Endothelial cell of umbilical vein (primary cell): ENCODE measurements at regions not wholly inside any gene's neighbourhood (a gene's known extent, or its start where the extent isn't known, plus 50 kb on each side); places are given as distances from the start of the nearest gene placed in this dataset.

ENCODE experiments used
- BruUV-seq: library from RNA; stranded (reverse); fragments of 400-500 nt; replicated peaks from 2 replicates; lab custom pipeline; 2021; lab: Mats Ljungman, UMichigan
- CTCF ChIA-PET: fragments of 300-600, 350-600 bp; sonication (Branson Sonifier 250); formaldehyde crosslinking; loops from one replicate; lab custom pipeline; 2021; ENCODE audit warnings: antibody characterized with exemption, inconsistent platforms; lab: Charles Lee
- POLR2A ChIA-PET: fragments of 300-600, 350-600 bp; sonication (Branson Sonifier 250); formaldehyde crosslinking; loops from one replicate; lab custom pipeline; 2021; ENCODE audit warnings: antibody characterized with exemption, inconsistent platforms; lab: Charles Lee
- DNase-seq: peaks from one replicate; pipeline ENCODE4 v3.0.0-alpha.2; 2011; ENCODE audit warnings: low read depth, low spot score
- FAIRE-seq: peaks from 2 replicates; lab custom pipeline; 2011; peaks lifted over from hg19 to GRCh38; lab: Jason Lieb, UNC
- H2AFZ ChIP-seq: 2 replicates; pipeline ENCODE4 v1.6.0; 2012; ENCODE audit warnings: low read depth, low read length, control low read depth, inconsistent platforms
- H3K27ac ChIP-seq: 2 replicates; pipeline ENCODE4 v1.5.1; 2011; ENCODE audit warnings: low read depth, mild to moderate bottlenecking, control low read depth, low read length, moderate library complexity; ENCODE audit not compliant: insufficient read depth
- H3K27me3 ChIP-seq, 2 experiments: 2 replicates each; pipeline versions ENCODE4 v1.6.0 to v1.6.1; 2011; ENCODE audit warnings: low read length in 2 of 2, mixed read lengths in 1 of 2; ENCODE audit not compliant: control insufficient read depth in 2 of 2, insufficient read depth in 2 of 2
- H3K36me3 ChIP-seq, 2 experiments: 2 replicates in 1 of 2; 3 replicates in 1 of 2; pipeline ENCODE4 v1.5.1; 2011; ENCODE audit warnings: low read length in 2 of 2, mild to moderate bottlenecking in 1 of 2, moderate library complexity in 1 of 2; ENCODE audit not compliant: control insufficient read depth in 2 of 2, insufficient read depth in 2 of 2; ENCODE audit errors: extremely low read depth in 1 of 2
- H3K4me1 ChIP-seq: 3 replicates; pipeline ENCODE4 v1.5.1; 2011; ENCODE audit warnings: mild to moderate bottlenecking, low read length; ENCODE audit not compliant: control insufficient read depth, insufficient read depth; ENCODE audit errors: extremely low read depth
- H3K4me2 ChIP-seq: 2 replicates; pipeline ENCODE4 v1.6.1; 2011; ENCODE audit warnings: low read length, control low read depth, mixed read lengths; ENCODE audit not compliant: insufficient read depth
- H3K4me3 ChIP-seq, 3 experiments: fragments of 200-600 bp in 1 of 3; sonication (generic), shearing (Covaris generic) in 1 of 3; replicated peaks in 1 of 3; 2 replicates each; pipeline ENCODE4 v1.5.1; 2011 to 2016; ENCODE audit warnings: control low read depth in 3 of 3, low read length in 3 of 3, mild to moderate bottlenecking in 2 of 3, inconsistent platforms in 1 of 3, low read depth in 1 of 3, moderate library complexity in 1 of 3; ENCODE audit not compliant: insufficient read depth in 1 of 3
- H3K79me2 ChIP-seq: 2 replicates; pipeline ENCODE4 v1.6.0; 2012; ENCODE audit warnings: low read length, inconsistent platforms; ENCODE audit not compliant: control insufficient read depth, insufficient read depth
- H3K9ac ChIP-seq: replicated peaks from 2 replicates; pipeline ENCODE3; 2011; ENCODE audit warnings: low read length, control low read depth; ENCODE audit not compliant: insufficient read depth; ENCODE audit errors: extremely low read depth
- H3K9me1 ChIP-seq: replicated peaks from 3 replicates; pipeline ENCODE4 v1.6.0; 2011; ENCODE audit warnings: mild to moderate bottlenecking, low read length; ENCODE audit not compliant: control insufficient read depth, insufficient read depth; ENCODE audit errors: extremely low read depth
- H3K9me3 ChIP-seq: replicated peaks from 2 replicates; pipeline ENCODE4 v1.5.1; 2012; ENCODE audit warnings: low read length, inconsistent platforms; ENCODE audit not compliant: control insufficient read depth, insufficient read depth
- H4K20me1 ChIP-seq: replicated peaks from 2 replicates; pipeline ENCODE3; 2011; ENCODE audit warnings: mild to moderate bottlenecking, low read length; ENCODE audit not compliant: control insufficient read depth, insufficient read depth; ENCODE audit errors: extremely low read depth
- EZH2 ChIP-seq: IDR thresholded peaks from 2 replicates; pipeline ENCODE4 v1.6.1; 2012; ENCODE audit warnings: borderline replicate concordance, low read depth, mild to moderate bottlenecking, moderate library complexity, low read length, inconsistent platforms; ENCODE audit not compliant: severe bottlenecking
- FOS ChIP-seq: IDR thresholded peaks from 2 replicates; pipeline ENCODE4 v1.6.1; 2011; ENCODE audit warnings: mild to moderate bottlenecking, low read length, moderate library complexity, borderline replicate concordance; ENCODE audit not compliant: insufficient read depth
- GATA2 ChIP-seq: IDR thresholded peaks from 2 replicates; pipeline ENCODE4 v1.7.0; 2011; ENCODE audit warnings: low read depth, mild to moderate bottlenecking, moderate library complexity, mixed read lengths, low read length; ENCODE audit not compliant: insufficient read length, insufficient read depth
- JUN ChIP-seq: IDR thresholded peaks from 2 replicates; pipeline ENCODE4 v1.6.1; 2011; ENCODE audit warnings: borderline replicate concordance, low read depth; ENCODE audit not compliant: insufficient read length, insufficient read depth
- MYC ChIP-seq: IDR thresholded peaks from one replicate; pipeline ENCODE4 v1.6.1; 2011; ENCODE audit warnings: mild to moderate bottlenecking, low read depth, low read length
- POLR2A ChIP-seq: IDR thresholded peaks from 2 replicates; pipeline ENCODE4 v1.6.1; 2012; ENCODE audit warnings: low read depth, mild to moderate bottlenecking, control low read depth, low read length
- POLR2AphosphoS5 ChIP-seq: IDR thresholded peaks from 2 replicates; pipeline ENCODE4 v1.6.1; 2012; ENCODE audit warnings: low read depth, mild to moderate bottlenecking, control low read depth, low read length, moderate library complexity; ENCODE audit not compliant: insufficient read depth
- dilution Hi-C: fragments of 300-500 bp; cut with MboI; formaldehyde crosslinking; loops from one replicate; pipeline ENCODE4 v1.15.0; 2019; ENCODE audit warnings: low sequenced_read_pairs; ENCODE audit not compliant: extremely low pct_ligation_motif_present
- intact Hi-C: fragments of 100-400 bp; cut with micrococcal nuclease; formaldehyde crosslinking; loops from one replicate; pipeline ENCODE4 v1.10.0; 2022
- TF ChIP-seq, protein P1 (sequence below), 2 donors: IDR thresholded peaks; 1 replicate in 1 of 2; 2 replicates in 1 of 2; pipeline ENCODE4 v1.5.1; 2011; ENCODE audit warnings: low read length in 2 of 2, mild to moderate bottlenecking in 2 of 2, moderate library complexity in 2 of 2, control low read depth in 1 of 2, inconsistent platforms in 1 of 2, low read depth in 1 of 2; ENCODE audit not compliant: insufficient read depth in 1 of 2; ENCODE audit errors: extremely low read depth in 1 of 2
- TF ChIP-seq, protein P2 (sequence below): IDR thresholded peaks from 2 replicates; pipeline ENCODE4 v1.6.1; 2011; ENCODE audit not compliant: insufficient read depth, insufficient read length

DNA sequence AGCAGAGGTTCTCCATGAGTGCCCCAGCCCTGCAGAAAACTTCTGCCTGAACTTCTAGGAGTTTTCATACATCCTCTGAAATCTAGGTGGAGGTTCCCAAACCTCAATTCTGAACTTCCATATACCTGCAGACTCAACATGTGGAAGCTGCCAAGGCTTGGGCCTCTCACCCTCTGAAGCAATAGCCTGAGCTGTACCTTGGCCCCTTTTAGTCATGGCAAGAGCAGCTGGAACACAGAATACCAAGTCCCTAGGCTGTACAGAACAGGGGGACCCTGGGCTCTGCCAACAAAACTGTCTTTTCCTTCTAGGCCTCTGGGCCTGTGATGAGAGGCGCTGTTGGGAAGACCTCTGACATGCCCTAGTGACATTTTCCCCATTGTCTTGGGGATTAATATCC, 494.3 kb upstream of the FOXG1 start:
- no TSS peak for BruUV-seq
- TF ChIP-seq JUN (no peak), GATA2 (no peak), FOS (no peak), EZH2 (no peak), MYC (no peak), POLR2AphosphoS5 (no peak), POLR2A (no peak)
- TF ChIP-seq, protein P1, sequence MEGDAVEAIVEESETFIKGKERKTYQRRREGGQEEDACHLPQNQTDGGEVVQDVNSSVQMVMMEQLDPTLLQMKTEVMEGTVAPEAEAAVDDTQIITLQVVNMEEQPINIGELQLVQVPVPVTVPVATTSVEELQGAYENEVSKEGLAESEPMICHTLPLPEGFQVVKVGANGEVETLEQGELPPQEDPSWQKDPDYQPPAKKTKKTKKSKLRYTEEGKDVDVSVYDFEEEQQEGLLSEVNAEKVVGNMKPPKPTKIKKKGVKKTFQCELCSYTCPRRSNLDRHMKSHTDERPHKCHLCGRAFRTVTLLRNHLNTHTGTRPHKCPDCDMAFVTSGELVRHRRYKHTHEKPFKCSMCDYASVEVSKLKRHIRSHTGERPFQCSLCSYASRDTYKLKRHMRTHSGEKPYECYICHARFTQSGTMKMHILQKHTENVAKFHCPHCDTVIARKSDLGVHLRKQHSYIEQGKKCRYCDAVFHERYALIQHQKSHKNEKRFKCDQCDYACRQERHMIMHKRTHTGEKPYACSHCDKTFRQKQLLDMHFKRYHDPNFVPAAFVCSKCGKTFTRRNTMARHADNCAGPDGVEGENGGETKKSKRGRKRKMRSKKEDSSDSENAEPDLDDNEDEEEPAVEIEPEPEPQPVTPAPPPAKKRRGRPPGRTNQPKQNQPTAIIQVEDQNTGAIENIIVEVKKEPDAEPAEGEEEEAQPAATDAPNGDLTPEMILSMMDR (IDR thresholded peaks at IDR 0.05; ENCODE audit: extremely low read depth in 1 of 2, insufficient read depth in 1 of 2, low read depth in 1 of 2, low read length in 2 of 2) = no peak
- TF ChIP-seq, protein P2, sequence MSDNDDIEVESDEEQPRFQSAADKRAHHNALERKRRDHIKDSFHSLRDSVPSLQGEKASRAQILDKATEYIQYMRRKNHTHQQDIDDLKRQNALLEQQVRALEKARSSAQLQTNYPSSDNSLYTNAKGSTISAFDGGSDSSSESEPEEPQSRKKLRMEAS = no peak
- Histone ChIP-seq H3K27ac (no peak overlapping the region), H3K4me3 (no peak overlapping the region), H3K9me1 (no peaks in the 10 kb centered on the region), H4K20me1 (no peaks in the 10 kb centered on the region), H3K36me3 (no peaks in the 10 kb centered on the region), H3K4me2 (no peak overlapping the region), H3K9me3 (no peaks in the 10 kb centered on the region), H3K27me3 (no peaks in the 10 kb centered on the region), H2AFZ (no peak overlapping the region), H3K4me1 (no peaks in the 10 kb centered on the region), H3K79me2 (no peaks in the 10 kb centered on the region), H3K9ac (no peak overlapping the region)
- CTCF ChIA-PET = interaction anchor here (0.6 kb wide), 1 partner anchor 77 kb away, joined by 3 read pairs; no protein-coding TSS in a partner anchor
- intact Hi-C loops = no loop called here
- dilution Hi-C loops = no loop called here
- DNase-seq = no peak
- POLR2A ChIA-PET = no interaction called here
- FAIRE-seq = no peak
